ENCODE measurements at regions not wholly inside any gene's neighbourhood (a gene's known extent, or its start where the extent isn't known, plus 50 kb on each side); places are given as distances from the start of the nearest gene placed in this dataset.

GRCh38 chr16:59635674-59636073 is 901.6 kb upstream of the GOT2 start:
- ATAC-seq, result no peak
- no peaks in the 10 kb centered on the region for H3K27me3 ChIP-seq (ENCODE audit: control insufficient read depth, insufficient read depth, low read length)
- CTCF ChIA-PET, result no interaction called here
- no peaks in the 10 kb centered on the region for H3K36me3 ChIP-seq (ENCODE audit: control insufficient read depth, insufficient read depth, low read length)
- BruUV-seq (replicated peaks), result no TSS peak
- in situ Hi-C loops (cut with HindIII; ENCODE audit: low pct_unique_long_range_greater_than_20kb, low sequenced_read_pairs), result no loop called here
- POLR2A ChIA-PET, result no interaction called here
- no peak for DNase-seq (ENCODE audit: low read depth, low spot score)
- no peaks in the 10 kb centered on the region for H3K9me3 ChIP-seq (ENCODE audit: control insufficient read depth, insufficient read depth, low read depth, low read length)
- H3K27ac ChIP-seq (ENCODE audit: low read length), result no peak overlapping the region
- no peaks in the 10 kb centered on the region for H3K4me1 ChIP-seq (ENCODE audit: control insufficient read depth, insufficient read depth, low read length)
- H3K4me3 ChIP-seq (ENCODE audit: low read depth in 2 of 2, low read length in 2 of 2), result no peak overlapping the region
- intact Hi-C loops (cut with micrococcal nuclease; ENCODE audit: unreplicated experiment), result no loop called here
- TF ChIP-seq SIN3A (IDR thresholded peaks at IDR 0.05; ENCODE audit: borderline replicate concordance, insufficient read depth, low read depth, low read length) (no peak), TCF7L2 (IDR thresholded peaks at IDR 0.05; ENCODE audit: low read depth, low read length) (no peak), CTCF (IDR thresholded peaks at IDR 0.05) (no peak), POLR2AphosphoS5 (IDR thresholded peaks at IDR 0.05; ENCODE audit: low read depth, low read length) (no peak), REST (IDR thresholded peaks at IDR 0.05; ENCODE audit: insufficient read depth in 1 of 2, low read depth in 2 of 2, low read length in 1 of 2) (no peak)

GRCh38 chr16:59634951-59635350 is 900.8 kb upstream of the GOT2 start:
- no TSS peak for BruUV-seq (replicated peaks)
- Histone ChIP-seq H3K27me3 (ENCODE audit: control insufficient read depth, insufficient read depth, low read length) (no peaks in the 10 kb centered on the region), H3K4me3 (ENCODE audit: low read depth in 2 of 2, low read length in 2 of 2) (no peak overlapping the region), H3K27ac (ENCODE audit: low read length) (no peak overlapping the region), H3K4me1 (ENCODE audit: control insufficient read depth, insufficient read depth, low read length) (no peaks in the 10 kb centered on the region), H3K36me3 (ENCODE audit: control insufficient read depth, insufficient read depth, low read length) (no peaks in the 10 kb centered on the region), H3K9me3 (ENCODE audit: control insufficient read depth, insufficient read depth, low read depth, low read length) (no peaks in the 10 kb centered on the region)
- DNase-seq (ENCODE audit: low read depth, low spot score) (no peak), ATAC-seq (no peak)
- TF ChIP-seq TCF7L2 (IDR thresholded peaks at IDR 0.05; ENCODE audit: low read depth, low read length) (no peak), CTCF (IDR thresholded peaks at IDR 0.05) (no peak), POLR2AphosphoS5 (IDR thresholded peaks at IDR 0.05; ENCODE audit: low read depth, low read length) (no peak), SIN3A (IDR thresholded peaks at IDR 0.05; ENCODE audit: borderline replicate concordance, insufficient read depth, low read depth, low read length) (no peak), REST (IDR thresholded peaks at IDR 0.05; ENCODE audit: insufficient read depth in 1 of 2, low read depth in 2 of 2, low read length in 1 of 2) (no peak)
- ChIA-PET POLR2A (no interaction called here), CTCF (no interaction called here)
- in situ Hi-C loops (cut with HindIII; ENCODE audit: low pct_unique_long_range_greater_than_20kb, low sequenced_read_pairs), result no loop called here
- intact Hi-C loops (cut with micrococcal nuclease; ENCODE audit: unreplicated experiment), result no loop called here

All from Panc1 (cell line).